HL-60 (cell line): ENCODE measurements at regions not wholly inside any gene's neighbourhood (a gene's known extent, or its start where the extent isn't known, plus 50 kb on each side); places are given as distances from the start of the nearest gene placed in this dataset.

Source experiments
- TF ChIP-seq, protein P1 (sequence below): IDR thresholded peaks from one replicate; pipeline ENCODE4 v1.5.1; 2011; ENCODE audit warnings: low read length, control low read depth, inconsistent platforms; ENCODE audit not compliant: insufficient read depth
- TF ChIP-seq, protein P2 (sequence below): IDR thresholded peaks from 2 replicates; pipeline ENCODE4 v1.6.1; 2012; ENCODE audit warnings: low read depth; ENCODE audit not compliant: insufficient replicate concordance

DNA sequence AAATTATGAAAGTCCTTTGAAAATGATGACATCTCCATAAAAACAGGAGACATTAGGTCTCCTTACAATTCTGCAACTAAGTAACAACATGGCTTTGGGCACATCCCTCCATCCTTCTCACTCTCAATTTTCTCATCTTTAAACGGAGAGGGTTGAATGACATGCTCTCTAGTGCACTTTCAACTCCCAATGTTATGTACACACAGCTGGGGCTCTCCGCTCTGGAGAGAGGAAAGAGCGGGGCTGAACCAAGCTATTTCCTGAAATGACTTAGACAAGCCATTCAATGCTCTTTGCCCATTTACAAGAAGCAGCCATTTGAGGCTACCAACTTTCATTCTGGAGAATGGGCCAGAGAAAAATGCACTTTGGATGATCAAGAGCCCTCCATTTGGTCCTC lies 144.2 kb upstream of the BNIP2 start:
- TF ChIP-seq, protein P1, sequence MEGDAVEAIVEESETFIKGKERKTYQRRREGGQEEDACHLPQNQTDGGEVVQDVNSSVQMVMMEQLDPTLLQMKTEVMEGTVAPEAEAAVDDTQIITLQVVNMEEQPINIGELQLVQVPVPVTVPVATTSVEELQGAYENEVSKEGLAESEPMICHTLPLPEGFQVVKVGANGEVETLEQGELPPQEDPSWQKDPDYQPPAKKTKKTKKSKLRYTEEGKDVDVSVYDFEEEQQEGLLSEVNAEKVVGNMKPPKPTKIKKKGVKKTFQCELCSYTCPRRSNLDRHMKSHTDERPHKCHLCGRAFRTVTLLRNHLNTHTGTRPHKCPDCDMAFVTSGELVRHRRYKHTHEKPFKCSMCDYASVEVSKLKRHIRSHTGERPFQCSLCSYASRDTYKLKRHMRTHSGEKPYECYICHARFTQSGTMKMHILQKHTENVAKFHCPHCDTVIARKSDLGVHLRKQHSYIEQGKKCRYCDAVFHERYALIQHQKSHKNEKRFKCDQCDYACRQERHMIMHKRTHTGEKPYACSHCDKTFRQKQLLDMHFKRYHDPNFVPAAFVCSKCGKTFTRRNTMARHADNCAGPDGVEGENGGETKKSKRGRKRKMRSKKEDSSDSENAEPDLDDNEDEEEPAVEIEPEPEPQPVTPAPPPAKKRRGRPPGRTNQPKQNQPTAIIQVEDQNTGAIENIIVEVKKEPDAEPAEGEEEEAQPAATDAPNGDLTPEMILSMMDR, result no peak
- TF ChIP-seq, protein P2, sequence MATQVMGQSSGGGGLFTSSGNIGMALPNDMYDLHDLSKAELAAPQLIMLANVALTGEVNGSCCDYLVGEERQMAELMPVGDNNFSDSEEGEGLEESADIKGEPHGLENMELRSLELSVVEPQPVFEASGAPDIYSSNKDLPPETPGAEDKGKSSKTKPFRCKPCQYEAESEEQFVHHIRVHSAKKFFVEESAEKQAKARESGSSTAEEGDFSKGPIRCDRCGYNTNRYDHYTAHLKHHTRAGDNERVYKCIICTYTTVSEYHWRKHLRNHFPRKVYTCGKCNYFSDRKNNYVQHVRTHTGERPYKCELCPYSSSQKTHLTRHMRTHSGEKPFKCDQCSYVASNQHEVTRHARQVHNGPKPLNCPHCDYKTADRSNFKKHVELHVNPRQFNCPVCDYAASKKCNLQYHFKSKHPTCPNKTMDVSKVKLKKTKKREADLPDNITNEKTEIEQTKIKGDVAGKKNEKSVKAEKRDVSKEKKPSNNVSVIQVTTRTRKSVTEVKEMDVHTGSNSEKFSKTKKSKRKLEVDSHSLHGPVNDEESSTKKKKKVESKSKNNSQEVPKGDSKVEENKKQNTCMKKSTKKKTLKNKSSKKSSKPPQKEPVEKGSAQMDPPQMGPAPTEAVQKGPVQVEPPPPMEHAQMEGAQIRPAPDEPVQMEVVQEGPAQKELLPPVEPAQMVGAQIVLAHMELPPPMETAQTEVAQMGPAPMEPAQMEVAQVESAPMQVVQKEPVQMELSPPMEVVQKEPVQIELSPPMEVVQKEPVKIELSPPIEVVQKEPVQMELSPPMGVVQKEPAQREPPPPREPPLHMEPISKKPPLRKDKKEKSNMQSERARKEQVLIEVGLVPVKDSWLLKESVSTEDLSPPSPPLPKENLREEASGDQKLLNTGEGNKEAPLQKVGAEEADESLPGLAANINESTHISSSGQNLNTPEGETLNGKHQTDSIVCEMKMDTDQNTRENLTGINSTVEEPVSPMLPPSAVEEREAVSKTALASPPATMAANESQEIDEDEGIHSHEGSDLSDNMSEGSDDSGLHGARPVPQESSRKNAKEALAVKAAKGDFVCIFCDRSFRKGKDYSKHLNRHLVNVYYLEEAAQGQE, result no peak
